ENCODE measurements at regions not wholly inside any gene's neighbourhood (a gene's known extent, or its start where the extent isn't known, plus 50 kb on each side); places are given as distances from the start of the nearest gene placed in this dataset.

DNA sequence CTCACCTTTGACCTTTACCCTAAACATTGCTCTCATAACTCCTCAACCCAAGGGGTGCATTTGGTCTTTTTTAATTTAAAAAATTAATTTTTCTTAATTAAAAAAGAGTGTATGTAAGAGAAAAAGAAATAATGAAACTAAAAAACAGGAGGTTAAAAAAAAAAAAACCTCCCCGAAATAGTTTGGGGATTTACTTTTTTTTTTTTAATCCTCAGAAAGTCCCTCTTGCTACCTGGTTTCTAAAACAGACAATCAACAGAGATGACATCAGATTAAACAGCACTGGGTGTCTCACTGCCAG, 301.3 kb downstream of the SOX9 start:
- TF ChIP-seq, protein P1, sequence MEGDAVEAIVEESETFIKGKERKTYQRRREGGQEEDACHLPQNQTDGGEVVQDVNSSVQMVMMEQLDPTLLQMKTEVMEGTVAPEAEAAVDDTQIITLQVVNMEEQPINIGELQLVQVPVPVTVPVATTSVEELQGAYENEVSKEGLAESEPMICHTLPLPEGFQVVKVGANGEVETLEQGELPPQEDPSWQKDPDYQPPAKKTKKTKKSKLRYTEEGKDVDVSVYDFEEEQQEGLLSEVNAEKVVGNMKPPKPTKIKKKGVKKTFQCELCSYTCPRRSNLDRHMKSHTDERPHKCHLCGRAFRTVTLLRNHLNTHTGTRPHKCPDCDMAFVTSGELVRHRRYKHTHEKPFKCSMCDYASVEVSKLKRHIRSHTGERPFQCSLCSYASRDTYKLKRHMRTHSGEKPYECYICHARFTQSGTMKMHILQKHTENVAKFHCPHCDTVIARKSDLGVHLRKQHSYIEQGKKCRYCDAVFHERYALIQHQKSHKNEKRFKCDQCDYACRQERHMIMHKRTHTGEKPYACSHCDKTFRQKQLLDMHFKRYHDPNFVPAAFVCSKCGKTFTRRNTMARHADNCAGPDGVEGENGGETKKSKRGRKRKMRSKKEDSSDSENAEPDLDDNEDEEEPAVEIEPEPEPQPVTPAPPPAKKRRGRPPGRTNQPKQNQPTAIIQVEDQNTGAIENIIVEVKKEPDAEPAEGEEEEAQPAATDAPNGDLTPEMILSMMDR (IDR thresholded peaks at IDR 0.05) = no peak
- no peak for TF ChIP-seq POLR2A (IDR thresholded peaks at IDR 0.05)

All from testis (tissue), 2 donors.